ENCODE measurements at regions not wholly inside any gene's neighbourhood (a gene's known extent, or its start where the extent isn't known, plus 50 kb on each side); places are given as distances from the start of the nearest gene placed in this dataset.

- TF ChIP-seq EZH2 (IDR thresholded peaks at IDR 0.05) (no peak), POLR2AphosphoS5 (IDR thresholded peaks at IDR 0.05; ENCODE audit: borderline replicate concordance, low read depth, low read length) (no peak)
Measured at GRCh38 chr7:94286111-94286510, 108.6 kb upstream of the COL1A2 start.

All from SK-N-MC (cell line).